ENCODE measurements at regions not wholly inside any gene's neighbourhood (a gene's known extent, or its start where the extent isn't known, plus 50 kb on each side); places are given as distances from the start of the nearest gene placed in this dataset.

GRCh38 chr18:37769826-37770225, 204.2 kb upstream of the CELF4 start:
- TF ChIP-seq CTCF (IDR thresholded peaks at IDR 0.05 in 2 of 3, conservative IDR thresholded peaks at IDR 0.05 in 1 of 3; ENCODE audit: control insufficient read depth in 2 of 3, extremely low read depth in 1 of 3, insufficient read depth in 1 of 3, low read depth in 3 of 3, low read length in 3 of 3) (no peak), NR2C2 (IDR thresholded peaks at IDR 0.05; ENCODE audit: borderline replicate concordance, control insufficient read depth, insufficient read length, low read depth) (no peak), BCL11A (IDR thresholded peaks at IDR 0.05; ENCODE audit: low read depth, low read length) (no peak), E2F8 (IDR thresholded peaks at IDR 0.05; ENCODE audit: low read depth, partially characterized antibody) (no peak), EP300 (IDR thresholded peaks at IDR 0.05; ENCODE audit: borderline replicate concordance in 1 of 2, control insufficient read depth in 1 of 2, low read depth in 2 of 2, low read length in 2 of 2) (no peak), MAX (IDR thresholded peaks at IDR 0.05; ENCODE audit: low read depth, low read length) (no peak), JUND (IDR thresholded peaks at IDR 0.05; ENCODE audit: low read depth, low read length) (no peak), RCOR1 (conservative IDR thresholded peaks at IDR 0.05; ENCODE audit: low read depth, low read length) (no peak), RELB (IDR thresholded peaks at IDR 0.05; ENCODE audit: low read depth) (no peak), NFYA (IDR thresholded peaks at IDR 0.05; ENCODE audit: borderline replicate concordance, low read depth, low read length) (no peak), SIX5 (IDR thresholded peaks at IDR 0.05; ENCODE audit: low read depth, low read length, severe bottlenecking) (no peak), RBBP5 (conservative IDR thresholded peaks at IDR 0.05) (no peak), NFYB (IDR thresholded peaks at IDR 0.05; ENCODE audit: insufficient read depth, low read depth, low read length) (no peak), BACH1 (IDR thresholded peaks at IDR 0.05; ENCODE audit: borderline replicate concordance) (no peak)

Measured in GM12878 (cell line).